ENCODE measurements at regions not wholly inside any gene's neighbourhood (a gene's known extent, or its start where the extent isn't known, plus 50 kb on each side); places are given as distances from the start of the nearest gene placed in this dataset.

DNA sequence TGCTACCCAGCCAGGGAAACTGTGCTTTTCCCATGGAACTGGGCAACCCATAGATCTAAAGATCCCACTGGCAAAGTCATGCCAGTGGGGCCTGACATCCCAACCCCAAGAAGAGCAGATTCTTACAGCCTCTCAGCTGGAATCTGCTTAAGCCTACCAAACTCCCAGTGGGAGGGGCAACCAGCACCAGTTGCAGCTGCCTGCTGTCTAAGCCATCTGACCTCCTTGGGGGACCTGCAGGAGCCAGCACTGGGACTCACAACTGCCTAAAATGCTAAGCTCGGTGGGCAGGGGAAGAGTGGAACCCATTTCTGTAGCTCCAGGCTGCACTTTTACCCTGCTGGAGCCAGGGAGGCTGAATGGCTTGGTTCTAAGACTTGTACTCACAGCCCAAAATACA lies 770.7 kb upstream of the SLC8A1 start:
- no peak overlapping the region for H3K9ac ChIP-seq (ENCODE audit: low read depth in 1 of 2, low read length in 2 of 2)
- WGBS = 45% methylated on average over 1 of the region's 1 CpG
- no peak overlapping the region for H3K4me3 ChIP-seq (ENCODE audit: low read depth in 1 of 3, low read length in 3 of 3)
- H3K36me3 ChIP-seq (ENCODE audit: control insufficient read depth in 4 of 4, insufficient read depth in 3 of 4, low read depth in 1 of 4, low read length in 3 of 4) = no peaks in the 10 kb centered on the region
- H3K9me3 ChIP-seq (ENCODE audit: control insufficient read depth in 4 of 4, low read length in 3 of 4) = peaks cover 0 to 3% (median 0%) of the 10 kb centered on the region in 4 donors
- DNase-seq (ENCODE audit: low spot score) = no peak
- H3K27me3 ChIP-seq (ENCODE audit: control insufficient read depth in 4 of 4, insufficient read depth in 4 of 4, low read length in 3 of 4) = no peaks in the 10 kb centered on the region
- no peak for TF ChIP-seq EGR1 (IDR thresholded peaks at IDR 0.05; ENCODE audit: low read depth in 2 of 2)
- TF ChIP-seq, protein P1, sequence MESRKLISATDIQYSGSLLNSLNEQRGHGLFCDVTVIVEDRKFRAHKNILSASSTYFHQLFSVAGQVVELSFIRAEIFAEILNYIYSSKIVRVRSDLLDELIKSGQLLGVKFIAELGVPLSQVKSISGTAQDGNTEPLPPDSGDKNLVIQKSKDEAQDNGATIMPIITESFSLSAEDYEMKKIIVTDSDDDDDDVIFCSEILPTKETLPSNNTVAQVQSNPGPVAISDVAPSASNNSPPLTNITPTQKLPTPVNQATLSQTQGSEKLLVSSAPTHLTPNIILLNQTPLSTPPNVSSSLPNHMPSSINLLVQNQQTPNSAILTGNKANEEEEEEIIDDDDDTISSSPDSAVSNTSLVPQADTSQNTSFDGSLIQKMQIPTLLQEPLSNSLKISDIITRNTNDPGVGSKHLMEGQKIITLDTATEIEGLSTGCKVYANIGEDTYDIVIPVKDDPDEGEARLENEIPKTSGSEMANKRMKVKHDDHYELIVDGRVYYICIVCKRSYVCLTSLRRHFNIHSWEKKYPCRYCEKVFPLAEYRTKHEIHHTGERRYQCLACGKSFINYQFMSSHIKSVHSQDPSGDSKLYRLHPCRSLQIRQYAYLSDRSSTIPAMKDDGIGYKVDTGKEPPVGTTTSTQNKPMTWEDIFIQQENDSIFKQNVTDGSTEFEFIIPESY (IDR thresholded peaks at IDR 0.05) = no peak
- TF ChIP-seq, protein P2, sequence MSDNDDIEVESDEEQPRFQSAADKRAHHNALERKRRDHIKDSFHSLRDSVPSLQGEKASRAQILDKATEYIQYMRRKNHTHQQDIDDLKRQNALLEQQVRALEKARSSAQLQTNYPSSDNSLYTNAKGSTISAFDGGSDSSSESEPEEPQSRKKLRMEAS (IDR thresholded peaks at IDR 0.05) = no peak
- TF ChIP-seq FOXA2 (IDR thresholded peaks at IDR 0.05) = no peak
- TF ChIP-seq YY1 (IDR thresholded peaks at IDR 0.05) = no peak
- TF ChIP-seq NR2F2 (IDR thresholded peaks at IDR 0.05) = no peak
- no peaks in the 10 kb centered on the region for H3K4me1 ChIP-seq (ENCODE audit: control insufficient read depth in 4 of 4, insufficient read depth in 4 of 4, low read length in 3 of 4)
- H3K27ac ChIP-seq (ENCODE audit: low read depth in 1 of 2, low read length in 2 of 2) = no peak overlapping the region

DNA sequence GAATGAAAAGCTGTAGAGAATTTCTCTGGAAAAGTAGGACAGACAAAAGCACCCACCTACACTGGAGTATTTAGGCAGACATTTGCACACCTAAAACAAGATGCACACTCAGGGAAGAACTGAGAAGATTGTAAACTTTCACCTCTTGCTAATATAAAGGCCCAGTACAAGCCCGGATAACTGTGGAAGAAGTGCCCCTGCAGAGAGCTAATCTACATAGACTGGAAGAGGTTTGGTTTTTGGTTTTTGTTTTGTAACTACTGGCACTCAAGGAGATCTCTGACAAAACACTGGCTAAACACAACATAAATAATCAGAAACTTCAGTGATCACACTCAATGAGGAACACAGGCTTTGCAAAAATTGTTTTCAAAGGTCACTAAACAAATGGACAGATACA lies 782.2 kb upstream of the SLC8A1 start:
- DNase-seq (ENCODE audit: low spot score) = no peak
- H3K27ac ChIP-seq (ENCODE audit: low read depth in 1 of 2, low read length in 2 of 2) = no peak overlapping the region
- no peak overlapping the region for H3K4me3 ChIP-seq (ENCODE audit: low read depth in 1 of 3, low read length in 3 of 3)
- 51% methylated on average over 1 of the region's 1 CpG for WGBS
- no peaks in the 10 kb centered on the region for H3K36me3 ChIP-seq (ENCODE audit: control insufficient read depth in 4 of 4, insufficient read depth in 3 of 4, low read depth in 1 of 4, low read length in 3 of 4)
- TF ChIP-seq, protein P3, sequence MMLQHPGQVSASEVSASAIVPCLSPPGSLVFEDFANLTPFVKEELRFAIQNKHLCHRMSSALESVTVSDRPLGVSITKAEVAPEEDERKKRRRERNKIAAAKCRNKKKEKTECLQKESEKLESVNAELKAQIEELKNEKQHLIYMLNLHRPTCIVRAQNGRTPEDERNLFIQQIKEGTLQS (IDR thresholded peaks at IDR 0.05) = no peak
- no peak for TF ChIP-seq YY1 (IDR thresholded peaks at IDR 0.05)
- TF ChIP-seq GABPA (IDR thresholded peaks at IDR 0.05 in 1 of 2, conservative IDR thresholded peaks at IDR 0.05 in 1 of 2) = no peak
- TF ChIP-seq FOXA1 (IDR thresholded peaks at IDR 0.05) = no peak
- TF ChIP-seq TAF1 (conservative IDR thresholded peaks at IDR 0.05) = no peak
- TF ChIP-seq EGR1 (IDR thresholded peaks at IDR 0.05; ENCODE audit: low read depth in 2 of 2) = no peak
- TF ChIP-seq, protein P4, sequence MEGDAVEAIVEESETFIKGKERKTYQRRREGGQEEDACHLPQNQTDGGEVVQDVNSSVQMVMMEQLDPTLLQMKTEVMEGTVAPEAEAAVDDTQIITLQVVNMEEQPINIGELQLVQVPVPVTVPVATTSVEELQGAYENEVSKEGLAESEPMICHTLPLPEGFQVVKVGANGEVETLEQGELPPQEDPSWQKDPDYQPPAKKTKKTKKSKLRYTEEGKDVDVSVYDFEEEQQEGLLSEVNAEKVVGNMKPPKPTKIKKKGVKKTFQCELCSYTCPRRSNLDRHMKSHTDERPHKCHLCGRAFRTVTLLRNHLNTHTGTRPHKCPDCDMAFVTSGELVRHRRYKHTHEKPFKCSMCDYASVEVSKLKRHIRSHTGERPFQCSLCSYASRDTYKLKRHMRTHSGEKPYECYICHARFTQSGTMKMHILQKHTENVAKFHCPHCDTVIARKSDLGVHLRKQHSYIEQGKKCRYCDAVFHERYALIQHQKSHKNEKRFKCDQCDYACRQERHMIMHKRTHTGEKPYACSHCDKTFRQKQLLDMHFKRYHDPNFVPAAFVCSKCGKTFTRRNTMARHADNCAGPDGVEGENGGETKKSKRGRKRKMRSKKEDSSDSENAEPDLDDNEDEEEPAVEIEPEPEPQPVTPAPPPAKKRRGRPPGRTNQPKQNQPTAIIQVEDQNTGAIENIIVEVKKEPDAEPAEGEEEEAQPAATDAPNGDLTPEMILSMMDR (IDR thresholded peaks at IDR 0.05; ENCODE audit: low read depth, low read length, missing input control) = no peak
- no peak for TF ChIP-seq FOXA2 (IDR thresholded peaks at IDR 0.05)
- no peak for TF ChIP-seq NR2F2 (IDR thresholded peaks at IDR 0.05)
- no peak for TF ChIP-seq RAD21 (IDR thresholded peaks at IDR 0.05)
- TF ChIP-seq HNF4A (conservative IDR thresholded peaks at IDR 0.05) = no peak
- TF ChIP-seq, protein P5, sequence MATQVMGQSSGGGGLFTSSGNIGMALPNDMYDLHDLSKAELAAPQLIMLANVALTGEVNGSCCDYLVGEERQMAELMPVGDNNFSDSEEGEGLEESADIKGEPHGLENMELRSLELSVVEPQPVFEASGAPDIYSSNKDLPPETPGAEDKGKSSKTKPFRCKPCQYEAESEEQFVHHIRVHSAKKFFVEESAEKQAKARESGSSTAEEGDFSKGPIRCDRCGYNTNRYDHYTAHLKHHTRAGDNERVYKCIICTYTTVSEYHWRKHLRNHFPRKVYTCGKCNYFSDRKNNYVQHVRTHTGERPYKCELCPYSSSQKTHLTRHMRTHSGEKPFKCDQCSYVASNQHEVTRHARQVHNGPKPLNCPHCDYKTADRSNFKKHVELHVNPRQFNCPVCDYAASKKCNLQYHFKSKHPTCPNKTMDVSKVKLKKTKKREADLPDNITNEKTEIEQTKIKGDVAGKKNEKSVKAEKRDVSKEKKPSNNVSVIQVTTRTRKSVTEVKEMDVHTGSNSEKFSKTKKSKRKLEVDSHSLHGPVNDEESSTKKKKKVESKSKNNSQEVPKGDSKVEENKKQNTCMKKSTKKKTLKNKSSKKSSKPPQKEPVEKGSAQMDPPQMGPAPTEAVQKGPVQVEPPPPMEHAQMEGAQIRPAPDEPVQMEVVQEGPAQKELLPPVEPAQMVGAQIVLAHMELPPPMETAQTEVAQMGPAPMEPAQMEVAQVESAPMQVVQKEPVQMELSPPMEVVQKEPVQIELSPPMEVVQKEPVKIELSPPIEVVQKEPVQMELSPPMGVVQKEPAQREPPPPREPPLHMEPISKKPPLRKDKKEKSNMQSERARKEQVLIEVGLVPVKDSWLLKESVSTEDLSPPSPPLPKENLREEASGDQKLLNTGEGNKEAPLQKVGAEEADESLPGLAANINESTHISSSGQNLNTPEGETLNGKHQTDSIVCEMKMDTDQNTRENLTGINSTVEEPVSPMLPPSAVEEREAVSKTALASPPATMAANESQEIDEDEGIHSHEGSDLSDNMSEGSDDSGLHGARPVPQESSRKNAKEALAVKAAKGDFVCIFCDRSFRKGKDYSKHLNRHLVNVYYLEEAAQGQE (IDR thresholded peaks at IDR 0.05) = no peak
- no peak for TF ChIP-seq RXRA (IDR thresholded peaks at IDR 0.05)
- H3K4me1 ChIP-seq (ENCODE audit: control insufficient read depth in 4 of 4, insufficient read depth in 4 of 4, low read length in 3 of 4) = no peaks in the 10 kb centered on the region
- no peak overlapping the region for H3K9ac ChIP-seq (ENCODE audit: low read depth in 1 of 2, low read length in 2 of 2)
- no peaks in the 10 kb centered on the region for H3K9me3 ChIP-seq (ENCODE audit: control insufficient read depth in 4 of 4, low read length in 3 of 4)
- H3K27me3 ChIP-seq (ENCODE audit: control insufficient read depth in 4 of 4, insufficient read depth in 4 of 4, low read length in 3 of 4) = no peaks in the 10 kb centered on the region
